Breast epithelium (tissue), 4 donors: ENCODE measurements at regions not wholly inside any gene's neighbourhood (a gene's known extent, or its start where the extent isn't known, plus 50 kb on each side); places are given as distances from the start of the nearest gene placed in this dataset.

Source experiments
- DNase-seq, 2 donors: peaks; one replicate each; pipeline ENCODE4 v3.0.0-alpha.2; 2019; ENCODE audit warnings: low spot score in 2 of 2
- H3K27ac ChIP-seq, 2 donors: fragments of 200-600 bp; sonication (generic) in 1 of 2; one replicate each; pipeline ENCODE4 v1.5.1; 2016 to 2019; ENCODE audit warnings: mild to moderate bottlenecking in 1 of 2
- H3K27me3 ChIP-seq, 2 donors: fragments of 200-600 bp; sonication (generic) in 1 of 2; one replicate each; pipeline versions ENCODE4 v1.5.1 to v1.6.0; 2017 to 2019; ENCODE audit warnings: control low read depth in 1 of 2, mild to moderate bottlenecking in 1 of 2
- H3K36me3 ChIP-seq: fragments of 200-600 bp; one replicate; pipeline ENCODE4 v1.5.1; 2019
- H3K4me1 ChIP-seq, 2 donors: fragments of 200-600 bp; sonication (generic); one replicate each; pipeline ENCODE4 v1.5.1; 2016 to 2019; ENCODE audit warnings: control low read depth in 1 of 2
- H3K4me3 ChIP-seq, 3 donors: fragments of 200-600 bp; sonication (generic); 1 replicate in 2 of 3; 2 replicates in 1 of 3; pipeline ENCODE4 v1.5.1; 2016 to 2019; ENCODE audit warnings: mild to moderate bottlenecking in 3 of 3, moderate library complexity in 2 of 3
- H3K9me3 ChIP-seq, 2 donors: fragments of 200-600 bp; sonication (generic) in 1 of 2; one replicate each; pipeline ENCODE4 v1.5.1; 2016 to 2019; ENCODE audit warnings: control low read depth in 1 of 2
- CTCF ChIP-seq, 3 donors: fragments of 450-650 bp; IDR thresholded peaks; one replicate each; pipeline ENCODE4 v1.5.1; 2016 to 2017; ENCODE audit warnings: antibody characterized with exemption in 3 of 3, mild to moderate bottlenecking in 3 of 3, moderate library complexity in 3 of 3
- POLR2A ChIP-seq: fragments of 450-650 bp; IDR thresholded peaks from one replicate; pipeline ENCODE4 v1.6.1; 2016; ENCODE audit warnings: antibody characterized with exemption, mild to moderate bottlenecking, moderate library complexity
- POLR2AphosphoS5 ChIP-seq, 3 donors: sonication (generic); formaldehyde crosslinking; IDR thresholded peaks; one replicate each; pipeline ENCODE4 v1.6.1; 2017; ENCODE audit warnings: antibody characterized with exemption in 3 of 3
- intact Hi-C: fragments of 100-400 bp; cut with DNase I; formaldehyde crosslinking; loops from one replicate; pipeline ENCODE4 v1.15.1; 2023; ENCODE audit warnings: low total_unique reads

GRCh38 chr16:59202233-59202862 lies 468.2 kb upstream of the GOT2 start:
- TF ChIP-seq POLR2AphosphoS5 (IDR thresholded peaks at IDR 0.05) (no peak), CTCF (IDR thresholded peaks at IDR 0.05) (no peak), POLR2A (no peak)
- Histone ChIP-seq H3K4me1 (no peaks in the 10 kb centered on the region), H3K27me3 (no peaks in the 10 kb centered on the region), H3K9me3 (no peaks in the 10 kb centered on the region), H3K4me3 (no peak overlapping the region), H3K36me3 (no peaks in the 10 kb centered on the region), H3K27ac (no peak overlapping the region)
- intact Hi-C loops = no loop called here
- no peak for DNase-seq

- Histone ChIP-seq H3K4me1 (no peaks in the 10 kb centered on the region), H3K27ac (no peak overlapping the region), H3K9me3 (no peaks in the 10 kb centered on the region), H3K4me3 (no peak overlapping the region), H3K36me3 (no peaks in the 10 kb centered on the region), H3K27me3 (no peaks in the 10 kb centered on the region)
- TF ChIP-seq POLR2A (no peak), CTCF (IDR thresholded peaks at IDR 0.05) (no peak), POLR2AphosphoS5 (IDR thresholded peaks at IDR 0.05) (no peak)
- intact Hi-C loops = no loop called here
- DNase-seq = no peak
These were observed 467.7 kb upstream of the GOT2 start for GRCh38 chr16:59201821-59202220.

GRCh38 chr16:59201160-59201559 lies 467.0 kb upstream of the GOT2 start:
- H3K27ac ChIP-seq = no peak overlapping the region
- no peaks in the 10 kb centered on the region for H3K36me3 ChIP-seq
- TF ChIP-seq POLR2AphosphoS5 (IDR thresholded peaks at IDR 0.05) (no peak), POLR2A (no peak), CTCF (IDR thresholded peaks at IDR 0.05) (no peak)
- H3K27me3 ChIP-seq = no peaks in the 10 kb centered on the region
- intact Hi-C loops = no loop called here
- DNase-seq = no peak
- H3K9me3 ChIP-seq = no peaks in the 10 kb centered on the region
- H3K4me3 ChIP-seq = no peak overlapping the region
- no peaks in the 10 kb centered on the region for H3K4me1 ChIP-seq

- Histone ChIP-seq H3K4me3 (no peak overlapping the region), H3K27me3 (no peaks in the 10 kb centered on the region), H3K9me3 (no peaks in the 10 kb centered on the region), H3K36me3 (no peaks in the 10 kb centered on the region), H3K27ac (no peak overlapping the region), H3K4me1 (no peaks in the 10 kb centered on the region)
- intact Hi-C loops = no loop called here
- DNase-seq = no peak
- TF ChIP-seq POLR2A (no peak), CTCF (IDR thresholded peaks at IDR 0.05) (no peak), POLR2AphosphoS5 (IDR thresholded peaks at IDR 0.05) (no peak)
These were observed 464.4 kb upstream of the GOT2 start for GRCh38 chr16:59198487-59198886.

- DNase-seq = no peak
- H3K9me3 ChIP-seq = no peaks in the 10 kb centered on the region
- no peak overlapping the region for H3K4me3 ChIP-seq
- intact Hi-C loops = no loop called here
- no peaks in the 10 kb centered on the region for H3K36me3 ChIP-seq
- no peaks in the 10 kb centered on the region for H3K27me3 ChIP-seq
- TF ChIP-seq POLR2AphosphoS5 (IDR thresholded peaks at IDR 0.05) (no peak), POLR2A (no peak), CTCF (IDR thresholded peaks at IDR 0.05) (no peak)
- H3K4me1 ChIP-seq = no peaks in the 10 kb centered on the region
- no peak overlapping the region for H3K27ac ChIP-seq
These were observed 461.1 kb upstream of the GOT2 start for GRCh38 chr16:59195242-59195641.
